Adipocyte (in vitro differentiated cells): ENCODE measurements at regions not wholly inside any gene's neighbourhood (a gene's known extent, or its start where the extent isn't known, plus 50 kb on each side); places are given as distances from the start of the nearest gene placed in this dataset.
"Not testable (repeated sequence)": the region's sequence is repeated elsewhere in the genome, so short reads cannot be mapped to it uniquely, and the experiment has no call there.

ENCODE experiments used
- DNase-seq: peaks from one replicate; pipeline ENCODE4 v3.0.0-alpha.2; 2015; ENCODE audit warnings: low read depth
- H3K27me3 ChIP-seq: replicated peaks from 2 replicates; pipeline ENCODE4 v1.7.0; 2013; ENCODE audit warnings: mild to moderate bottlenecking, low read length, moderate library complexity; ENCODE audit not compliant: control insufficient read depth, insufficient read depth
- H3K36me3 ChIP-seq: 2 replicates; pipeline ENCODE4 v1.7.0; 2013; ENCODE audit warnings: low read length, mild to moderate bottlenecking, moderate library complexity; ENCODE audit not compliant: control insufficient read depth, insufficient read depth, severe bottlenecking
- H3K4me1 ChIP-seq: 2 replicates; pipeline ENCODE4 v1.7.0; 2013; ENCODE audit warnings: mild to moderate bottlenecking, low read length, moderate library complexity; ENCODE audit not compliant: control insufficient read depth, insufficient read depth
- H3K4me3 ChIP-seq: 2 replicates; pipeline ENCODE4 v1.7.0; 2013; ENCODE audit warnings: mild to moderate bottlenecking, low read length, moderate library complexity
- H3K9ac ChIP-seq: 2 replicates; pipeline ENCODE4 v1.7.0; 2013; ENCODE audit warnings: mild to moderate bottlenecking, low read length, moderate library complexity
- H3K9me3 ChIP-seq: 2 replicates; pipeline ENCODE4 v1.7.0; 2013; ENCODE audit warnings: mild to moderate bottlenecking, low read length, moderate library complexity; ENCODE audit not compliant: control insufficient read depth

DNA sequence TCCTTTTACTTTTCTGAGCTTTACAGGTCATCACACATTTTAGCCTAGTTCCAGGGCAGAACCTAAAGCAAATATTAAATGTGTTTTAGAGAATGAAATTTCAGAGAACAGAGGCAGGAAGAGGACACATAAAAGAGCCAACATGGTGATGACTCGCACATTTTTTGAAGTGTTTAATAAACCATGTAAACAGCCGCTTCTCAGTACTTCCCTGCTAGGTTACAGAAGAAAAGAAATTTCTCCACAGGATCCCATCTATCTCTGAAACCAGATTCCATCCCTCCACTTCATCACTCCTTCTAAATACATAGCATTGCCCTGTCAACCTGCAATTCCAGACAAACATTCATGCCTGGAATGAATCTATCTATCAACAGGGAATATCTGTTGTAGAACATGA is 949.5 kb upstream of the PCDH7 start:
- peak; percentile 0 for DNase-seq
- no peak overlapping the region for H3K9ac ChIP-seq
- peaks cover 15% of the 10 kb centered on the region for H3K9me3 ChIP-seq
- H3K4me3 ChIP-seq = no peak overlapping the region
- H3K27me3 ChIP-seq = no peaks in the 10 kb centered on the region
- H3K36me3 ChIP-seq = no peaks in the 10 kb centered on the region
- H3K4me1 ChIP-seq = no peaks in the 10 kb centered on the region

DNA sequence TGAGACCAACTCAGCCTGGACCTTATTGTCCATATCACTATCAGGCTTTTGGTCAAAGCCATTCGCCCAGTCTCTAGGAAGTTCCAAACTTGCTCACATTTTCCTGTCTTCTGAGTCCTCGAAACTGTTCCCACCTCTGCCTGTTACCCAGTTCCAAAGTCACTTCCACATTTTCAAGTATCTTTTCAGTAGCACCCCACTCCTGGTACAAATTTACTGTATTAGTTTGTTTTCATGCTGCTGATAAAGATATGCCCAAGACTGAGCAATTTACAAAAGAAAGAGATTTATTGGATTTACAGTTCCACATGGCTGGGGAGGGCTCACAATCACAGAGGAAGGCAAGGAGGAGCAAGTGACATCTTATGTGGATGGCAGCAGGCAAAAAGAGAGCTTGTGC is 932.0 kb upstream of the PCDH7 start:
- not testable (repeated sequence) for H3K4me1 ChIP-seq, DNase-seq, H3K36me3 ChIP-seq, H3K27me3 ChIP-seq, H3K9ac ChIP-seq, H3K4me3 ChIP-seq
- peaks cover 14% of the 10 kb centered on the region for H3K9me3 ChIP-seq

DNA sequence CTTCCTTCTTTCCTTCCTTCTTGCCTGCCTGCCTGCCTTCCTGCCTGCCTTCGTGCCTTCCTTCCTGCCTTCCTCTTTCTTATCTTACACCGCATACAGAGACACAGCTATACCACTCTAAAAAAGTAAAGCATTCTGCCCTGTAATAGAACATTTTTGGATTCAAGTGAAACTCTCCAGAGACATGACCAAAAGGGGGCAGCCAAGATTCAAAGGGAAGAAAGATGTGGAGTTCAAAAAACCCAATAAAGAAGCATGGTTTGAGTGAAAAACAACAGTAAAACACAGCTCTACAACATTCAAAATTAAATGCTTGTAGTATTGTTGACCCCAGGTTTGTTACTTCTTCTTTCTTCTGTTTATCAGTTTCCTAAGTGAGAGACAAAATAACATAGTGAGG is 914.9 kb upstream of the PCDH7 start:
- DNase-seq = peak; percentile 9
- H3K36me3 ChIP-seq = no peaks in the 10 kb centered on the region
- no peaks in the 10 kb centered on the region for H3K27me3 ChIP-seq
- no peak overlapping the region for H3K9ac ChIP-seq
- no peaks in the 10 kb centered on the region for H3K9me3 ChIP-seq
- H3K4me1 ChIP-seq = no peaks in the 10 kb centered on the region
- no peak overlapping the region for H3K4me3 ChIP-seq

DNA sequence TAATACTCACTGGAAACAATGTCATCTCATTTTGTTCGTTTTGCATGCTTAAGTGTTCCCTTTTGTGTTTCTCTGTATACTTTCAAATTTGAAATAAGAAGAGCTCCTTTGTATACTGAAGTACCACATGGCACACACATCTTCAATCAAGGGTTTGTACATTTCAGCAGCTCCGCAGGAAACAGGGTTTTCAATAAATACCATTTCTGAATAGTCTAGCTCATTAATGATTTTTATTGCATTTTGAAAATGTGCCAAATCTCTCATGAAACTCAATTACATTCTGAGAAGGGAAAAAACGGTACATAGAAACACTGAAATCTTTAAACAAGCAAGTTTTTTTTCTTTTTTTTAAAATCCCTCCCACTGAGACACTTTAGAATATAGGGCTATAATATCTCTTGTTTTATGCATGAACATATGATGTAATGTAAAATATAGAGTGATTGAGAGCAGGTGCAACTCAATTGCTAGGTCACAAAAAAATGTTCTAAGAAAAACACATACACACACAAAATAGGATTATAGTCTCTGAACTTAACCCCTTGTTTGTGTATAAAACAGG is 914.2 kb upstream of the PCDH7 start:
- Histone ChIP-seq H3K27me3 (no peaks in the 10 kb centered on the region), H3K4me1 (no peaks in the 10 kb centered on the region), H3K4me3 (no peak overlapping the region), H3K9ac (no peak overlapping the region), H3K9me3 (no peaks in the 10 kb centered on the region), H3K36me3 (no peaks in the 10 kb centered on the region)
- no peak for DNase-seq

DNA sequence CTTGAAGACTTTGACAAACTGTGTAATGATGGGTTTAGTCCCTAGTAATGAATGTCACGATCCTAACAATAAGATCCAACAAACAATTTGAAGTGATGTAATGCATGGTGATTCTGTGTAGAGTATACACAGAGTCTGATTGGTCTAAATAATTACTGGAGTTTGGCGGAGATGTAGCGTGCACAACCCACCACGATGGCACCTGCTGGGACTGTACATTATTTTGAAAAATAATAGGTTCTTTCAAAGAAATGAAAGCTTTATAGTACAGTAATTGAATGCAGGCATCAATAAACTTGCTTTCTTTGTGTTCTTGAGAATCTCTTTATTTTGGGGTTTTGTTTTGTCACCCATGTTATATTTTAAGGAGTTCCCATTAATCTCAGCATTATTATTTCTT is 902.2 kb upstream of the PCDH7 start:
- no peaks in the 10 kb centered on the region for H3K27me3 ChIP-seq
- no peaks in the 10 kb centered on the region for H3K9me3 ChIP-seq

DNA sequence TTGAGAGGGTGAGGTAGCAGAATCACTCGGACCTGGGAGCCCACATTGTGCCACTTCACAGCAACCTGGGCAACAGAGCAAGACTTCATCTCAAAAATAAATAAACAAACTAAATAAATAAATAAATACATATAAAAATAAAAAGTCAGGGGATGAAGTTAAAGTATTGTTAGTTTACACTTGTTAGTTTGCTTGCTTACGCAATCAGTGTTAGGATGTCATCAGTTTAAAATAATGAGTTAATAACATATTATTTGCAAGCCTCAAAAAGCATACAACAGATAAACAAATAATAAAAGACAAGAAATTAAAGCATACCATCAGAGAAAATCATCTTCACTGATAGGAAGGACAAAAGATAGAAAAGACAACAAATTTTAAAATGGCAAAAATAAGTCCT is 891.1 kb upstream of the PCDH7 start:
- H3K9ac ChIP-seq = no peak overlapping the region
- H3K27me3 ChIP-seq = no peaks in the 10 kb centered on the region
- H3K9me3 ChIP-seq = no peaks in the 10 kb centered on the region
- no peak for DNase-seq
- no peak overlapping the region for H3K4me3 ChIP-seq
- no peaks in the 10 kb centered on the region for H3K4me1 ChIP-seq
- no peaks in the 10 kb centered on the region for H3K36me3 ChIP-seq

More for the DNA sequence above, 902.2 kb upstream of the PCDH7 start:
- Histone ChIP-seq H3K4me1 (no peaks in the 10 kb centered on the region), H3K4me3 (no peak overlapping the region), H3K36me3 (no peaks in the 10 kb centered on the region), H3K9ac (no peak overlapping the region)
- DNase-seq = no peak

DNA sequence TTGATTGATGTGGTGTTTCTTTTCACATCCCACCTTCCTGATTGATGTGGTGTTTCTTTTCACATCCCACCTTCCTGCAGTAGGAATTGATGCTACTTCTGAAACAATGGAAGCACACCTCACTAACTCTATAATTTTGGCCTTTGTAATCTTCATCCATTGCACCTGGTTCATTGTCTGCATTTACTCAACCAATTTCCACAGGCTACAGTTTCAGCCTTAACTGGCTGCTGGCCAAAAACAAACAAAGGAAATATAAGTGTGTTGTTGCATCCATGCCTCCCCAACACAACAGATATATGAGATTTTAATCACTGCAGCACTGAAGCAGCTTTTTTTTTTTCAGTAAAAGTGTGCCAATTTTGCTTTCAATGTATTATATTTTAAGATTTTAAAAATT is 867.6 kb upstream of the PCDH7 start:
- Histone ChIP-seq H3K27me3 (no peaks in the 10 kb centered on the region), H3K9ac (no peak overlapping the region), H3K4me1 (no peaks in the 10 kb centered on the region), H3K9me3 (peaks cover 3% of the 10 kb centered on the region), H3K4me3 (no peak overlapping the region), H3K36me3 (no peaks in the 10 kb centered on the region)
- DNase-seq = no peak

DNA sequence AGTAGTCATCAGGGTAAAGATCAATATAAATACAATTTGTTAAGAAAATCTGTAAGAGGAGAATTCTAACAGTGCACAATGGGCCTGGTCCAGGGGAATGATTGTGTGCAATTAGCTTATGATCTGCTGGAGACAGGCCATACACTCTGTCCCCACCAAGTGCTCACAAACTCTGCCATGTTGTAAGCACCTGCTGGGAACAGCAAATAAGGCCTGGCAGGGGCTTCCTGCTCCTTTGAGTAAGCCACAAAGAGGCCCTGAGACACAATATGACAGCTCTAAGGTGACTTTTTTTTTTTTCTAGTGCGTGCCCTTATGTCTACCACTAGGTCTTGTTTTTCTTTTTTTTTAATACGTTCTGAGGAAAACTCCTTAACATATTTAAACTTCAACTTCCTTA is 866.3 kb upstream of the PCDH7 start:
- Histone ChIP-seq H3K27me3 (no peaks in the 10 kb centered on the region), H3K36me3 (no peaks in the 10 kb centered on the region), H3K4me1 (no peaks in the 10 kb centered on the region), H3K9me3 (peaks cover 3% of the 10 kb centered on the region), H3K4me3 (no peak overlapping the region), H3K9ac (no peak overlapping the region)
- no peak for DNase-seq

DNA sequence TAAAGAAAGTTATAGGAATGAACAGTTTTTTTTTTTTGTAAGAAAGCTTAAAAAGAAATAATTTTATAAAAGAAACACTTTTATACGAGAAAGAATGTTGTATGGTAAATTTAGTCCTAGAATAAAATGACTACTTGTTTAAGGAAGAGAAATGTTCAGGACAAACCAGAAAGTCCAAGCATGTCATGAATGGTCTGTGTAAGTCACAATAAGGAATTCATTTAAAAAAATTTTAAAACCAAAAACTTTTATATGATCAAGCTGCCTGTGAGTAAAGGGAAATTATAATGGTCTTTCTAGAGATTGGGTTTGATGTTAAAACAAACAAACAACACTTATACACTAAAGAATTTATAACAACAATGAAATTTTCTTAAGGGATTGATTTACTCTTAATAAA is 858.9 kb upstream of the PCDH7 start:
- H3K9me3 ChIP-seq = peaks cover 23% of the 10 kb centered on the region
- no peak for DNase-seq

DNA sequence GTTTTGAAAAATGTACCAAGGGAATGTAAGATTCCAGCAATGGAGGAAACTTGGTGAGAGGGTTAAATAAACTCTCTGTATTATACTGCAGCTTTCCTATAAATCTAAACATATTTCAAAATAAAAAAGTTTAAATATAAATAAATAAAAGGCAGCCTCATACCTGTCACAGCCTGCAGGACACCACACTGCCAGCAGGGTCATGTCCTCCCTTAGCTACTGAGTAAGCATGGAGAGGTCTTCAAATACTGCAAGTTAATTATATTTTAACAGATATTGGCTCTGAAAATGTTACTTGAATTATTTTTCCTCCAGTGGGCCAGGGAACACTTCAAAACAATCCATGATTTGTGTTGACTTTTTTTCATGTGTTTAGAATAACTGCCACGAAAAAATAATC is 852.8 kb upstream of the PCDH7 start:
- Histone ChIP-seq H3K4me1 (no peaks in the 10 kb centered on the region), H3K27me3 (no peaks in the 10 kb centered on the region), H3K36me3 (no peaks in the 10 kb centered on the region), H3K9me3 (peaks cover 12% of the 10 kb centered on the region), H3K4me3 (no peak overlapping the region), H3K9ac (no peak overlapping the region)
- no peak for DNase-seq

More for the DNA sequence above, 858.9 kb upstream of the PCDH7 start:
- Histone ChIP-seq H3K27me3 (no peaks in the 10 kb centered on the region), H3K4me1 (no peaks in the 10 kb centered on the region), H3K4me3 (no peak overlapping the region), H3K36me3 (no peaks in the 10 kb centered on the region), H3K9ac (no peak overlapping the region)

DNA sequence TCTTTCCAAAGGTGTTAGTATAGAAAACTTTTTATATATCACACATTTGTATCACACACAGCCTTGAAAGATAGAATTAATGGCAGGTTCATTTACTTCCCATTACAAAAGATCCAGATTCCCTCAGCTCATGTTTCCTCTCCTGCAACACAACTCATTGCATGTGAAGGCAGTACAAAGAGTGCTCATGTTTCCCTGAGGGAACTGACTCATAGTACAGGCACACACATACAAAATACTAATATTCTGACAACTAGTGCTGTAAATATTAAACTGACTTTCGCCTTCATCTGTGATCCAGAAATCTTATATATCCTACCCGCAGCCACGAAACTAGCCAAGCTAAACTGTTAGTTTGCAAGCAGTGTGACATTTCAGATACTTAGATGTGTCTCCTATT is 819.8 kb upstream of the PCDH7 start:
- Histone ChIP-seq H3K27me3 (no peaks in the 10 kb centered on the region), H3K36me3 (no peaks in the 10 kb centered on the region), H3K4me1 (no peaks in the 10 kb centered on the region), H3K4me3 (no peak overlapping the region), H3K9me3 (no peaks in the 10 kb centered on the region), H3K9ac (no peak overlapping the region)
- peak; percentile 32 for DNase-seq

DNA sequence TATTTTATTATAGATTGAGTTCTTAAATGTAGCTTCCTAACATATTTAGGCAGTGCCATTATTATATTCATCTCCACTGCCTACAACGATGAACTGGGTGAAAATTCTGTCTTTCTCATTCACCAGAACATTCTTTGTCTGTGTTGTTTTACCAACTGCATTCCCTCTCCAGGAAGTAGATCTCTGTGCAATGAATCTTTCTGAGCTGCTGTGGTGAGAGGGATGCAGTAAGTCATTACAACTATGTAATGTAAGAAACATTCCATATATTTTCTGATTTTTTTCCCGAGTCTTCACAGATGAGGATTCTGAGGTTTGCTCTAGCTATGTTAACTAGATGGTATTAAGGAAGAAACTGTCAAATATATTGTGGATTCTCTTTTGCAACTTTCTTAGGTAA is 811.9 kb upstream of the PCDH7 start:
- Histone ChIP-seq H3K36me3 (no peaks in the 10 kb centered on the region), H3K9me3 (peaks cover 4% of the 10 kb centered on the region)

More for the DNA sequence above, 811.9 kb upstream of the PCDH7 start:
- no peaks in the 10 kb centered on the region for H3K4me1 ChIP-seq
- peak; percentile 13 for DNase-seq
- no peak overlapping the region for H3K9ac ChIP-seq
- no peaks in the 10 kb centered on the region for H3K27me3 ChIP-seq
- H3K4me3 ChIP-seq = no peak overlapping the region
